ENCODE measurements at regions not wholly inside any gene's neighbourhood (a gene's known extent, or its start where the extent isn't known, plus 50 kb on each side); places are given as distances from the start of the nearest gene placed in this dataset.

- Histone ChIP-seq H3K4me1 (peaks cover 0 to 7% (median 0%) of the 10 kb centered on the region in 6 donors), H3K36me3 (no peaks in the 10 kb centered on the region), H3K27ac (no peak overlapping the region), H3K4me3 (no peak overlapping the region), H3K9me3 (no peaks in the 10 kb centered on the region), H3K27me3 (replicated peaks in 1 of 7) (no peaks in the 10 kb centered on the region)
- DNase-seq: no peak
- TF ChIP-seq POLR2A (IDR thresholded peaks at IDR 0.05) (no peak), POLR2AphosphoS5 (IDR thresholded peaks at IDR 0.05) (no peak)
- TF ChIP-seq, protein P1, sequence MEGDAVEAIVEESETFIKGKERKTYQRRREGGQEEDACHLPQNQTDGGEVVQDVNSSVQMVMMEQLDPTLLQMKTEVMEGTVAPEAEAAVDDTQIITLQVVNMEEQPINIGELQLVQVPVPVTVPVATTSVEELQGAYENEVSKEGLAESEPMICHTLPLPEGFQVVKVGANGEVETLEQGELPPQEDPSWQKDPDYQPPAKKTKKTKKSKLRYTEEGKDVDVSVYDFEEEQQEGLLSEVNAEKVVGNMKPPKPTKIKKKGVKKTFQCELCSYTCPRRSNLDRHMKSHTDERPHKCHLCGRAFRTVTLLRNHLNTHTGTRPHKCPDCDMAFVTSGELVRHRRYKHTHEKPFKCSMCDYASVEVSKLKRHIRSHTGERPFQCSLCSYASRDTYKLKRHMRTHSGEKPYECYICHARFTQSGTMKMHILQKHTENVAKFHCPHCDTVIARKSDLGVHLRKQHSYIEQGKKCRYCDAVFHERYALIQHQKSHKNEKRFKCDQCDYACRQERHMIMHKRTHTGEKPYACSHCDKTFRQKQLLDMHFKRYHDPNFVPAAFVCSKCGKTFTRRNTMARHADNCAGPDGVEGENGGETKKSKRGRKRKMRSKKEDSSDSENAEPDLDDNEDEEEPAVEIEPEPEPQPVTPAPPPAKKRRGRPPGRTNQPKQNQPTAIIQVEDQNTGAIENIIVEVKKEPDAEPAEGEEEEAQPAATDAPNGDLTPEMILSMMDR (IDR thresholded peaks at IDR 0.05 in 8 of 11, conservative IDR thresholded peaks at IDR 0.05 in 3 of 11): no peak
- 84 to 97% (median 96%) methylated on average over 3 to 4 of the region's 4 CpGs for WGBS, 5 donors
- intact Hi-C loops (cut with DNase I; ENCODE audit: low total_unique reads): no loop called here
Measured at GRCh38 chr4:42341518-42342026, 55.7 kb upstream of the SHISA3 start.

DNA sequence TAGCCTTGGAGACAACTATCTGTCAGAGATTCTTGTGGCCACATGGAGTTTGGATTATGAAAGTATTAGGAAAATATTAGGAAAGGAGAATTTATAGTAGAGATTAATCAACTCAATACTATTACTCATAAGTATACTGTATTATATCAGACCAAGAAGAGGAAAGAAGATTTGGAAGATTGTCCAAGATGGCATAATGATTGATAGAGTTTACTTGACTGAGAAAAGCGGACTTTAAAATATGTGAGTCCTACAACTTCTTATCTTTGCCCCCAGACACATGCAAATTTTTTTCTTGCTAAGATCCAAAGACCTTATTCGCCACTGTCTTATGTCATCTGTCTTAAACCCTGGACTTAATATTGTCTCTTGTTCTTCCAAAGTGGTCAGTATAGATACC is 54.8 kb upstream of the SHISA3 start:
- no peaks in the 10 kb centered on the region for H3K36me3 ChIP-seq
- H3K4me3 ChIP-seq: no peak overlapping the region
- peaks cover 0 to 7% (median 0%) of the 10 kb centered on the region in 6 donors for H3K4me1 ChIP-seq
- TF ChIP-seq, protein P1 (IDR thresholded peaks at IDR 0.05 in 8 of 11, conservative IDR thresholded peaks at IDR 0.05 in 3 of 11): no peak
- TF ChIP-seq POLR2AphosphoS5 (IDR thresholded peaks at IDR 0.05) (no peak), POLR2A (IDR thresholded peaks at IDR 0.05) (no peak)
- no peak overlapping the region for H3K27ac ChIP-seq
- no peaks in the 10 kb centered on the region for H3K27me3 ChIP-seq (replicated peaks in 1 of 7)
- DNase-seq: no peak
- H3K9me3 ChIP-seq: no peaks in the 10 kb centered on the region
- 87 to 96% (median 91%) methylated on average over 2 of the region's 2 CpGs for WGBS, 5 donors
- intact Hi-C loops (cut with DNase I; ENCODE audit: low total_unique reads): no loop called here

DNA sequence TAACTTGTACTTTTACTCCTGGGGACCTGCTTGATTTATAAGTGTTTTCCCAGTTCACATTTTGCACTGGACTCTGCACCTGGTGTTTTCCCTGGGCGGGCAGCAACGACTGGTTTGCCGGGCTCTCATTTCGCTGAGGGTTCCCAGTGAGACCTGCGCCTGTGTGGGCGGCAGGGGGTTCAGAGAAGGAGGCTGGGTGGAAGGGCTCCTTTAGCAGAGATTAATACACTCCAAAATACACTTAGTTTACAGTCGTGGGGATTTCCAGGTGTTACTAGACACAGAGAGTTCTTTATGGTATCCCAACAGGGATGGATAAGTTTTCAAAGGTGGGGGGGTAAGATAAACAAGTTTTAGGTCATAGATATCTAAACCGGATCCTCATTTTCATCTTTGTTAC is 53.0 kb upstream of the SHISA3 start:
- TF ChIP-seq, protein P1 (IDR thresholded peaks at IDR 0.05 in 8 of 11, conservative IDR thresholded peaks at IDR 0.05 in 3 of 11): no peak
- no peak for TF ChIP-seq POLR2A (IDR thresholded peaks at IDR 0.05)
- no peak for TF ChIP-seq POLR2AphosphoS5 (IDR thresholded peaks at IDR 0.05)
- no peak for DNase-seq
- Histone ChIP-seq H3K4me3 (no peak overlapping the region), H3K9me3 (no peaks in the 10 kb centered on the region), H3K27me3 (replicated peaks in 1 of 7) (no peaks in the 10 kb centered on the region), H3K36me3 (no peaks in the 10 kb centered on the region), H3K27ac (no peak overlapping the region), H3K4me1 (peaks cover 0 to 9% (median 0%) of the 10 kb centered on the region in 6 donors)
- WGBS, 5 donors: 62 to 74% (median 73%) methylated on average over 8 of the region's 8 CpGs
- intact Hi-C loops (cut with DNase I; ENCODE audit: low total_unique reads): no loop called here

DNA sequence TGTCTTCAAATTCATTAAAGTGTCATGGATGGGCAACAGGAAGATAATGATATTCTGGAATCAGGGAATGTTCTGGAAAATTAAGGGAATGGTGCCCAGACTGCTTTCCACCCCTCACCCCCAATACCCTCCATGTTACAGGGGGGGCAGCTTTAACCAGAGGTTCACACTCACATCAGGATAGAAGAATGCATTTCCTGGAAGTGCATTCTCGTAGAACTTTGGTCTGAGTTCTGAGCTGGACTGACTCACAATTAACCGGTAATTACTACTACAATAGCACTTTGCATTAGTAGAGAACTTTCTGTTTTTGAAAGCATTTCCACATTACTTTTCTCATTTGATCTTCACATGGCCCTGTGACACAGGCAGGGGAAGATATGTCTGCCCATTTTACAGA is 52.5 kb upstream of the SHISA3 start:
- peaks cover 0 to 9% (median 0%) of the 10 kb centered on the region in 6 donors for H3K4me1 ChIP-seq
- TF ChIP-seq POLR2A (IDR thresholded peaks at IDR 0.05) (no peak), POLR2AphosphoS5 (IDR thresholded peaks at IDR 0.05) (no peak)
- TF ChIP-seq, protein P1 (IDR thresholded peaks at IDR 0.05 in 8 of 11, conservative IDR thresholded peaks at IDR 0.05 in 3 of 11): no peak
- no peaks in the 10 kb centered on the region for H3K27me3 ChIP-seq (replicated peaks in 1 of 7)
- H3K9me3 ChIP-seq: no peaks in the 10 kb centered on the region
- 72 to 90% (median 75%) methylated on average over 2 of the region's 2 CpGs for WGBS, 5 donors
- H3K36me3 ChIP-seq: no peaks in the 10 kb centered on the region
- no peak overlapping the region for H3K4me3 ChIP-seq
- intact Hi-C loops (cut with DNase I; ENCODE audit: low total_unique reads): no loop called here
- no peak overlapping the region for H3K27ac ChIP-seq
- DNase-seq: no peak

All from spleen (tissue), 11 donors.